NCI-H1092 treated with DMSO at 0.1 percent for 48 hours (cell line): ENCODE measurements at regions not wholly inside any gene's neighbourhood (a gene's known extent, or its start where the extent isn't known, plus 50 kb on each side); places are given as distances from the start of the nearest gene placed in this dataset.
A peak's percentile ranks its signal among the peaks of the same experiment; 100 is the strongest.

ENCODE experiments used
- DNase-seq: peaks from one replicate; lab custom pipeline; 2025; lab: John Stamatoyannopoulos, UW

DNA sequence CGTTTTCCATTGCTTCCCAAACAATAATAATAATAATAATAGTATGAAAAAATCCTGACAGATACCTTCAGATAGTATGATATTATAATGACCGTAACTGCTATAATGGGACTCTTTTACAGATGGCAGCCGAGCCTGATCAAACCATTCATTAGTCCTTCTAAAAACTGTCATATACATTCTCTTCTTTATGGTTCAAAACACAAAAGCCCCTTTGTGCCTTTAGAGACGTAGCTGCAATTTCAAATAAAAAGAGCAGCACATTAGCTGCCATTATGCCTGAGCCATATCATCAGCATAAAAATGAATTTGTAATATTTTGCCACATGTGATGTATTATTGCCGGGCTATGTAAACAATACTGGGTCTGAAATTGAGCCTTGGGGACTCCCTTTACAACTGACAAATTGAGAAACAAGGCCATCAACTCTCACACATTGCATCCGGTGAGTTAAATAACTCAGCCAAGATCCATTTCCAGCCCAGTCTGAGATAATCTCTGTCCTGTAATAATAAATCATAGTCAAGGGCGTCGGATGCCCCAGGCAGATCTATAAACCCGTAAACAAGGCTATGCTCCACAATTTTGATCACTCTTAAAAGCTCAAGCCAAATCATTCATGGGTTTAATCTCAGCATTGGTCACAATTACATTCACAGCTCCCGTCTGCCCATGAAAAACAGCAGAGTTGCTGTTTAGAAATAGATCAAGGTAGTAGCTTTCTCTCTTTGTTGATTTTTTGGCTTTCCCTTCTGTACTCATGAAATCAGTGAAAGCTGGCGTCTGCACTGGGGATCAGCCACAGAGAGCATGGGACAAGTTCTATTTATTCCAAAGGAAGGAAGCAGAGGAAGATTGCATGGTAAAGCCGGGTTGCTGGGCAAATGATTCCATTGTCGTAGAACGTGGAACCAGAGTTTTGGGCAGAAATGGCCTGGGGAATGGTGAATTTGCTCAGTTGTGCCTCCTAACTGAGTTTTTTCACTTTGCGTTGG lies 150.1 kb upstream of the BMPER start:
- DNase-seq: peak; percentile 62

DNA sequence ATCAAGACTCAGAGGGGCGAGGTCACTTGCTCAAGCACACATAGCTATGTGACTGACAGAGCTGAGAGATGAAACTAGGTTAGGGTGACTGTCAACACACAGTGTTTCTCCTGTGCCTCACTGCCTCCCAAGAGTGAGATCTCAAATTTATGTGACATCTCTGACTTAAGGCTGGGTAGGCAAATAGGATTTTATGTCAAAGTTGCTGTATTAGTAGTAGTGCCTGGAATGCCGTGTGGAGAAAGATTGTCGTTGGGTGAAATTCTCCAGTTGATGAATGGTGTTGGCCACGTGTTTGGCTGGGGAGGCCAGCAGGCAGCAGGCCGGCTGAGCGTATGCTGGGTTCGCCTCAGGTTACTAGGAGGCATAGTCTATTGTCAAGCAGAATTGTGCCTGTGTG lies 148.3 kb upstream of the BMPER start:
- DNase-seq: no peak

DNA sequence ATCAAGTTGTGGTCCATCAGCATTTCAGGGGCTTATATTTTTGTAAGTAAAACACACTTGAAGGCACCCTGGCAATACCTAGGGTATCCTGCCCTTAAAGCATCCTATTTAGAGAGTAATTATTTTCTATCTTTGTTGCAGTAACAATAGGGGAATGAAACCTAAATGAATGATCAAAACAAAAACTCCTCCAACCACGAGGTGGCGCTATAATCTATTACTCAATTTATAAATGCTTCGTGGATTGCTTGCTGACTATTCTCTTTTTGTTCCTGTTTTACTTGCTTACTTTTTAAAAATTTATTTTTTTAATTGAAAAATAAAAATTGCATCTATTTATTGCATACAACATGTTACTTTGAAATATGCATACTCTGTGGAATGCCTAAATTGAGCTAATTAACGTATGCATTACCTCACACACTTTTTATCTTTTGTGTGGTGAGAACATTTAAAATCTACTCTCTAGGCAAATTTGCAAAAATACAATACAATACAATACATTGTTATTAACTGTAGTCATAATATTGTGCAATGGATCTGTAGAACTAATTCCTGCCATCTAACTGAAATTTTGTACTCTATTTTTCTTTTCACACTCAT lies 147.7 kb upstream of the BMPER start:
- peak; percentile 76 for DNase-seq

DNA sequence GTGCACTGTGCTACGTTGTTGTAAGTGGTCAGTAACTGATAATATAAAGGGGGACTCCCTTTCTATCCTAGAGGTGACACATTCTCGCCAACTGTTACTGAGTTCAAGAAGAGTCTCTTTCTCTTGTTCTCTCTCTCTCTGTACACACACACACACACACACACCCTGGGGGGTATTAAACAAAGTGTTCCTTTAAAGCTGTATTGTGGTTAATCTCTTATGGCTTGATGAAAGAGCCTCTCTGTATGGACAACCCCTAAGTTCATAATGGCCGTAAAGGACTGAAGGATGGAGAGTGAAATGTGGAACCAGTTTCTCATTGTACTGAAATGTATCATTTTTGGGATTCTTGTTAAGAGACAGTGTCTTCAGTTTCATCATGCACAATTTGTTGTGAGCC lies 145.2 kb upstream of the BMPER start:
- no peak for DNase-seq

DNA sequence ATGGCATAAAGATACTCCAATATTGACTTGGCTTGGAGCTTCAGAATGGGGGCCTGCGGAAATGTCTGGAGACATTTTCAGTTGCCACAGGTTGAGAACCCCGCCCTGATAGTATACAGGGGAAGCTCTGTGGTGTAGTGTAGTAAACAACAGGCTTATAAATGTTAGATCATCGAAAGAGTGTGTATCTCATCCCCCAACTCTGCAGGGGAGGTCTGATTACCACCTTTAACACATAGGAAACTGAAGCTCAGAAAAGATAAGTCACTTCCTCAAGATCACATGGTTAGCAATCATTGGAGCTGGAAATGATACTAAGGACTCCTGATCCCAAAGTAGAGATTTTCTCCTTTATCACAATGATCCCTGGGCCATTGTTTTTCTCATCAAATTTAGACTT lies 144.5 kb upstream of the BMPER start:
- DNase-seq: no peak

DNA sequence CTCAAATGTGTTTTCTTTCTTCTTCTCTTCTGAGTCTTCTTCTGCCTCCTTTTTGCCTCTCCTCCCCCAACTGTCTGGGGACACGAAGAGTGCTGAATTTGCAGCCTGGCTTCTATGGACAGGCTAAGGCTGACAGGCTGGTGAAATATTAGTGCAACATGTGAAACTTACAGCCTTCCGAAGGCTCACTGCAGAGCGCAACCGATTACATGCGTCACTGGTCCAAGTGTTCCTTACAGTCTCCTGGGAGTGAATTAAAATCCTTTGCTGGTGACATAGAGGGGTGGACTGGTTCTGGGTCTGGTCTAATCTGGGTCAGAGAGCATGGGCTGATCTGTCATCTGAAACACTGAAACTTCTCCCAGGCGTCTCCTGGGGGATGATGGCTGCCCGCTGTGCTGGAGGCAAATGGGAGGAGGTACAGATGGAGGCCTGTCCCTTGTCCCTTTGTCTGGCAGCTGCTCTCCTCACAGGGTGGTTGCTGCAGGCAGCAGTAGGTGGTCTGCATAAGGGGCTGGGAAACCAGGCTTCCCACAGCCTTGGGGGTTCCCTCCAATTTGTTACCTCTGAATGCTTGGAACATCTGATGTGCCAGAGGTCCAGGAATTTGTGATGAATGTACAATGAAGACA lies 143.8 kb upstream of the BMPER start:
- no peak for DNase-seq

DNA sequence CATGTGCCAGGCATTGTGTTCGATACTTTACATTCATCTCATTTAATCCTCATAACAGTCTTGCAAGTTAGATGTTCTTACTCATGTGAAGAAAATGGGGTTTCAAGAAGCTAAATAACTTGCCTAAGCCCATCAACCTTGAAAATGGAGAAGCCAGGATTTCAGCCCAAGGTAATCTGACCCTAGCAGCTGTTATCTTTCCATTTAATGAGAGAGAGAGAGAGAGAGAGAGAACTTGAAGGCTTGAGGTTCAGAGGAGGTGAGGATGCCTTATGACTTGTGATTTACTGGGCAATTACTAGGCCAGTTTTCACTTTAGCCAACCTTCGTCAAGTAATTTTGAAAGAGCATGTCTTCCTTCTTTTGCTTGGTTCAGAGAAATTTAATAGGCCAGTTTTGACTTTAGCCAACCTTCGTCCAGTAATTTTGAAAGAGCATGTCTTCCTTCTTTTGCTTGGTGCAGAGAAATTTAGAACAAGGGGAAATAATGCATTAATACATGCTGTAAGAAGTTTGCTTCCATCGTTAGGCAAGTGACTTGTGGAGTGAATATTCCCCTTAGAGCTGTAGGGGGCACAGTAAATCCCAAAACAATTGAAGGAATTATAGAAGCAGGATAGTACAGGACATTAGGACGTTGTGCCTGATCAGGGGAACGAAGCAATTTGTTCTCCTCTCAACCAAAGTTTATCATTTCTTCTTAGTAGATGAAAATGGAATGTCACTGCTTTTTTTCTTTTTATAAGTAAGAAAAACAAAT lies 143.0 kb upstream of the BMPER start:
- DNase-seq: no peak

DNA sequence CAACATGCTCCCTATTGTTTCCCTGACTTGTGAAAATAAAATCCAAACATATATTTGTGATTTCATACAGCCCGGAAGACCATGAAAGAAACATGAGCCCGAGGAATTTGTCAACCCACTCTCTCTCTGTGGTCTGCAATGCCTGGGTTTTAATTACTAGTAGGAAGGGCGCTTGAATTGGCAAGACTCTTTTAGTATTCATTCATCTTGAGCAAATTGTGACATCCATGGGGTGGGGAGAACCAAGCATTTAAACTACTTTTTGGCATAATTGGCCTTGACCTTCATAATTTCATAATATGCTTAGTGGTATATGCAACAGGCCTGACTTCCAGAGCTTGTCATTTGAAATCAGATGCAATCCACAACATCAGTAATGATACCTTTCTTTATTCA lies 142.4 kb upstream of the BMPER start:
- no peak for DNase-seq

DNA sequence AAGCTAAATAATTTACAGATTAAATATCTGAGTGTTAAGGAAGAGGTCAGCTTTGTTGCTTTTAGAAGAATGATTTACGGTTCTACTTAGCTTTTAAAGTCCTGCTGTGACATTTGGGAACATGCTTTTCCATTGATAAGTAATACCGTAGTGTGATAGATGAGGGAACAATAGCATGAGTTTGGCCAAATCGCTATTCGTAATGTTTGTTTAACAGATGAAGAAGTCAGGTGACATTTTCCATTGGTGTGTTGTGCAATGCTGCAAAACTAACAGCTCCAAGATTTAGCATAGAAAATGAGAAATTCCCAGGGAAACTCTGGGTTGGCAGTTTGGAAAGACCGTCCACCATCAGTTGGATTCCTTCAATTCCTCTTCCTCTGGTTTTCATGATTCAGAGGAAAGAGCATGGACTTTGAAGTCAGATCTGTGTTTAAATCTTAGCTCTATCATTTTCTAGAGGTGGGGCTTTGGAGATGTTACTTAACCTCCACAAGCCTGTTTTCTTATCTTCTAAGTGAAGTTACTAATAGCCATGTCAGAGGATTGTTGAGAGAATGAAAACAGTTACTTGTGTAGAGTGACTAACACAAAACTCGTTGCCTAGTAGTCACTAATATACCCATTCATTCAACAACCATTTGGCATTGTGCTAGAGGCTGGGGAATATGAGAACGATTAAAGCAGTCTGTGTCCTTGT lies 140.4 kb upstream of the BMPER start:
- no peak for DNase-seq

DNA sequence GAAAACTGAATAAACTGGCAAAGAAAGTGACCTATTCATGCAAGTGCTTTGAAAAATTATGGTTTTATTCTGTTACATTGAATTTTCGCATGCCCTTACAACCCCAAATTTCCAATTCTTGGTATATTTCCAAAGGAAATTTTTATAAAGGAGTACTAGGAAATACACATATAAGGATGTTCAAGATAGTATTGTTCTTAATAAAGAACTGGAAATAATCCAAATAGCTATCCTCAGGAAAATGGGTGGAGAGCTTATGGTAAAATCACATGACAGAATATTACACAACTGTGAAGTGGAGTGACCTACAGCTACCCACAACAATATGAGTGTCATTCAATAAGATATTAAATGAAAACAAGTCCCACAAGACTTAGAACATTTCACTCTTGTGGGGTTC lies 138.9 kb upstream of the BMPER start:
- no peak for DNase-seq

DNA sequence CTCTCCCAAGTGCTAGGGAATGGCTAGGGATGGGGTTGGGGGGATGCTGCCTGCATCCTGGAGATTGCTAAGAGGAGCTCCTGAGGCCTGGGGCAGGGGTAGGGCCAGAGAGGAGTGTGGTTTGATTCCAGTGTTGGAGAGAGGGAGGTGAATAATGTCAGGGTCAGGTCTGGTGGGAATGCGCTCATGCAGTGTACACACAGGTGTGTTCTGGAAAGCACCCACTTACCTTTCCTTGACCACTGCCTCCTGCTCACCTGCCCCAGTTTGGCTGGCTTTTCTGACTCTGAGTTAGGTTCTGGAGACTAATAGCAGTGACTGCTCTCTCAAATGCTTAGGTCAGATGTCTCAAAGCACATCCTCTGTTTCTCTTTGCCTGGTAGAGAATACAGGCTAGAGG lies 135.4 kb upstream of the BMPER start:
- DNase-seq: no peak

DNA sequence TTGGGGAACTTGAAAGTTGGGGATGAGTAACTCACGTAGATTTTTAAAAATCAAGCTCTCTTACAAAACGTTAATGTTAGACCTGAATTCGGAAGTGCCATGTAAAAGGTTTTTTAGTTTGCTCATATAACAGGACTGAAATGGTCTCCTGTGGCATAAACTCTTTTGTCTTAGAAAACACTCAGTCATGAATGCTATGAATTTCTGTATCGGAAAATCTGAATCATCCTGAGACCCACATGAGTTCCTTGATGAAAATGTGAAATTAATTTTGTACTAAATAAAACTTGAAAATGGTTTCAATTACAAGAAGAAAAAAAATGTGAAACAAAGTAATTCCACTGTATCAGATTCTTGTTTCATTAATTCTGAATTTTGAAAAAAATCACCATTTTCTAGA lies 134.8 kb upstream of the BMPER start:
- no peak for DNase-seq

DNA sequence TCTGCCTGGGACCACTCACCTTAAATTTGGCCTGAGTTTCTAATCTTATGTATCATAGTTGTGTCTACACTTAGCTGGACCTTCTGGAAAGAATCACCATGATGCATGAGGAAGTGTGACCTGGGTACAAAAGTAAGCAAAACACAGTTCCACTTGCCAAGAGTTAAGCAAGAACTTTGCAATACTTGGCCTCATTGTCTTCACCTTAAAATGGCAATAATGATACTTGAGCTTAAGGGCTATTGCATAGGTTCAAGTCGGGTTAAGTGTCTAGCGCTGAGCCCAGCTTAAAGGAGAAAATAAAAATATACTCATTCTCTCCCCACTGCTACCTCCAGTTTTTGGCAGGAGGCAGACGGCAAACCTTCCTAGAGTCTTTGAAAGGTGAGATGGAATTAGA lies 133.9 kb upstream of the BMPER start:
- no peak for DNase-seq

DNA sequence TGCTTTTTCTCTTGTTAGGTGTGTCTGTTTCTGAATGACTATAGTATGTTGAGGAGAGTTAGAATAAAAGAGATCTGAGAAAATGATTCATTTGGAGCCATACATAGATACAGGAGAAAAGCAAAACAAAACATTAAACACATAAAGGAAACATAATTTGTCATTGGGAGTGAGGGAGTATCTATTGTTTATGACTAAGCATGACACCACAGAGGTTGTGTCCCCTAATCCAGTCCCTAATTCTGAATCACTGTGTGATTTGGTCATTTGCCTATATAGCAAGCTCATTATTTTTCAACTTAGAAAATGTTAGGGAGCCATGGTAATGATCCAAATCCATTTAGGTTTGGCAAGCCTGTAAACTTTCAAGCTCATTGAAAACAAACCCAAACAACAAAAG lies 132.3 kb upstream of the BMPER start:
- no peak for DNase-seq

DNA sequence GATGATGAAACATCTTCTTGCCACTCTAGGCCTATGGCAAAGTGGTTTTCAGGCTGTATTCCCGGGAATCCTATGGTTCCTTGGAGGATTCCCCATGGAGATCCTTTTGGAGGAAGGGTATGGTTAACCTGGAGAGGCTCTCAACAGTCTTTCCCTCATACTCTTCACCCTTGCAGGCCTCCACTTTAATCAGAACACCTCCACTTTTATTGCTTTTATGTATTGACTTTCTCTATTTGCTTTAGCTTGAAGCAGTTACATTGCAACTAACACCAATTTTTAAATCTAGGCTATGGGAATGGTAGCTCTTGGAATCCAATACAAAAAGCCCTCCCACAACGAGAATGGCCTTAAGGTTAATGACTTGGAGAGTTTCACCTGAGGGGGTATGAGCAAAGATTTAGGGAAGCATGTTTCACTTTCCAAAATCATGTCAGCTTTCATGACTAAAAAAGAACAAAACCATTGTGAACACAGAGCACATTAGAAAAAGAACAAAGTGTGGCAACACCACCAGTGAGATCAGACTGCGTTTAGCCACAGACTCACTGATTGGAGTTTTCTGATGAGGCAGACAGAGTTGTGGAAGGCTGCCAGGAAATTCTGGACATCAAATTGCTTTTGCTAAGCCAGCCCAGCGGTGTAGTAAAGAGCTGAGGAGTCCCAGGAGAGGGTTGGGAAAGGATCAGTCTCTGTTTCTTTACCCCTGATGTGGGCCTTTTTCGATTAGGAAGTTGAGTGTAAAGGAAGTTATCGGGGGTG lies 130.4 kb upstream of the BMPER start:
- peak; percentile 52 for DNase-seq

DNA sequence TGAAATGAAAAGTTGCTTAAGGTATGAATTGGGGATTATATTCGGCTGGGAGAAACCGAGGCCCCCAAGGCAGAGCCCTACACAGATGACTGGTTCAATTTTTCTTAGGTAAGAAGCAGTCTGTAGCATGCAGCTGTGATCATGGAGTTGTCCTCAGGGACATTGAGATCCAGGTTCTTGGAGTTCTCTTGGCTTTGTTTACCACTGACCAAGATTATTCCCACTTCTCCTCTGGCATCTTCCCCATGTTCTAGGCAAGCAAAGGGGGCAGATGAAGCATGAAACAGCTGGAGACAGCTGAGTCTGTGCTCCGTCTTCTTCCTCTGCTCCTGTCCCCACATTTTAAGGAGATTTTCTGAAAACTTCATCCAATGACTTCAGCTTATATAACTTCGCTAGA lies 129.5 kb upstream of the BMPER start:
- no peak for DNase-seq

DNA sequence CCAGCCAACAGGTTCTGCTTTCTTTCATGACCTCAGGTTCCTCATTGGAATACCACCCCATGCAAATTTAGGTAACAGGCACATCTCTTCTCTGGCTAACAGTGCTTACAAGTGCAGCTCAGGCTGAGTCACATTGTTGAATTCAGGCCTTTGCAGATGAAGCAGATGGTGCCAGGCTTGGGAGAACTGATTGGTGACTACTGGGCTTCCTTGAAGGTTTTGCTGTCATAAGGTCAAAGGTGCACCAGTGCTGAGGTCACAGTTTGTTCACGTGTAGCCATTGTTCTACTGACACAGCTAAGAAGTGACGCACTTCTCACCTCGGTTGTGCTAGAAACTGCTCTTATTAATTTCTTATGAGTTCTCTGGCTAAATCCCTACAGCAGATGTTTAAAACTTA lies 128.6 kb upstream of the BMPER start:
- no peak for DNase-seq

DNA sequence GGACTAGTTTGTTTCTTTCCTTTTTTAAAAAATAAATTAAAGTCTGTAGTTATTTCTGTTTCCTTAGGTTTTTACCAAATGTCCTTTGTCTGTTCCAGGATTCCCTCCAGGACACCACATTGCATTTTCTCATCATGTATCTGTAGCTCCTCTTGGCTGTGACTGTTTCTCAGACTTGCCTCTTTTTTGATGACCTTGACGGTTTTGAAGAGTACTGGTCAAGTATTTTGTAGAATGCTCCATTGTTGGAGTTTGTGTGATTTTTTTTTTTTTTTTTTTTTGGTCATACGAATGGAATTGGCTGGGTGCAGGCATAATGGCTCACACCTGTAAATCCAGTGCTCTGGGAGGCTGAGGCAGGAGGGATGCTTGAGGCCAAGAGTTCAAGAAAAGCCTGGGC lies 127.1 kb upstream of the BMPER start:
- DNase-seq: no peak

DNA sequence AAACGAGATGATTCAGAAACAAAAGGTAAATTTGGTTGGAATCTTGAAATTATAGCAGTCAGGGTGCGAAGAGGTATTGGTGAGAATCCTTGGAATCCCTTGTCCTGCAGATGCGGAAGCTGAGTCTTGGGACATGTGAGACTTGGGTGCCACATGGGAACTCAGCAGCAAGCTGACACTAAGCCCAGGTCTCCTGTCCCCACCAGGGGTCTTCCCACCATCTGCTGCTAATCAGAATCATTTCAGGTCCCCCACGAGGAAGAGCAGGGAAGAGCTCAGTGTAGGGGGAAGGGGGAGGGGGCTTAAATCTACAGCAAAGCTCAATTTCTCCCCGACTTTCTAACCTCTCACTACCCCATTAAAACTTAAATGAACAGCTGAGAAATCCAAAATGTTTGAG lies 126.1 kb upstream of the BMPER start:
- DNase-seq: no peak

DNA sequence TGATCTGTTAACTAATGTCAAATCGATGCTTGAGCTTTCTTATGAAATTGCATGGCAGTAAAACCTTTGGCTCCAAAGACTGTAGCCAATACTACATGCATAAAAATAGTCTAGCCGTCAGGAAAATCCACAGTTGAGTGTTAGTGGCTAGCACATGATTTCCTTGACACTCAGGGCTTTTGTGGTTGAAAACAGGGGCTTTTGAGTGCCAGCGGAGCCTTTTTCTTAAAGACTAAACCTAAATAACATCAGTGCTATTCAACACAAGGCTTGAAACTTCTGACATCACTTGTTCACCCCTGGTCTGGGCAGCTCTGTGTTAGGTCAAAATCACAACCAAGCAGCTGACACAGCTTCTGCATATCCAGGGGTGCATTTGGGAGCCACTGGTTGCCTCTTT lies 124.2 kb upstream of the BMPER start:
- no peak for DNase-seq

DNA sequence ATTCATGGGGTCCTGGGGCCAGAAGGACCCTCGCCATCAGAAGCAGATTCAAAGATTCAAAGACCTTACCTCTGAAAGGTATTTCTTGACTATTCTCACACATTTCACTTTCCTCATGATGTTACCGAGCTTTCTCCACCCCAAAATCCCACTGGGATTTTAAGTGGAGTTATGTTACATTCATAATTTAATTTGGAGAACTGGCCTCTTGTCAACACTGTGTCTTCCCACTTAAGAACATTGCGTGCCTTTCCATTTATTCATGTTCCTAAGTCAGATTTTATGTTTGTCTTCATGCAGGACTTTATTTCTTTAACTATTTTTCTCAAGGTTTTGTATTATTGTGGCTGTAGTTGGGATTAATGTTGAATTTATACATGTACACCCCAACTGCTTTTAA lies 123.5 kb upstream of the BMPER start:
- DNase-seq: no peak
